PC-3 (cell line): ENCODE measurements at regions not wholly inside any gene's neighbourhood (a gene's known extent, or its start where the extent isn't known, plus 50 kb on each side); places are given as distances from the start of the nearest gene placed in this dataset.

ENCODE experiments used
- ATAC-seq: fragments of 200-7000 bp; cut with Tn5 transposase; 2 replicates; pipeline ENCODE4 v1.9.1; 2020; ENCODE audit warnings: mild to moderate bottlenecking, moderate library complexity
- BruUV-seq: library from RNA; stranded (reverse); fragments of 400-500 nt; replicated peaks from 2 replicates; lab custom pipeline; 2021; lab: Mats Ljungman, UMichigan
- CTCF ChIA-PET: fragments of 300-600 bp; sonication (Branson Sonifier 250); formaldehyde crosslinking; loops from one replicate; lab custom pipeline; 2022; ENCODE audit warnings: antibody characterized with exemption; lab: Charles Lee
- POLR2A ChIA-PET: fragments of 300-600 bp; sonication (Branson Sonifier 250); formaldehyde crosslinking; loops from one replicate; lab custom pipeline; 2022; ENCODE audit warnings: antibody characterized with exemption; ENCODE audit not compliant: unreplicated experiment; lab: Charles Lee
- DNase-seq: peaks from one replicate; pipeline ENCODE4 v3.0.0-alpha.2; 2015
- H2AFZ ChIP-seq: fragments of 300-600 bp; sonication (generic); 2 replicates; pipeline ENCODE4 v1.6.0; 2016; ENCODE audit warnings: antibody characterized with exemption, low read length
- H3F3A ChIP-seq: fragments of 300-600 bp; sonication (generic); one replicate; pipeline ENCODE4 v1.6.0; 2017; ENCODE audit warnings: antibody characterized with exemption, low read length, control low read depth, mild to moderate bottlenecking; ENCODE audit not compliant: unreplicated experiment
- H3K27ac ChIP-seq: fragments of 300-600 bp; sonication (generic); 2 replicates; pipeline ENCODE4 v1.5.1; 2016; ENCODE audit warnings: mild to moderate bottlenecking, low read length
- H3K27me3 ChIP-seq: fragments of 300-600 bp; sonication (generic); 2 replicates; pipeline ENCODE4 v1.6.1; 2016; ENCODE audit warnings: low read length, mixed read lengths
- H3K36me3 ChIP-seq: fragments of 300-600 bp; sonication (generic); 2 replicates; pipeline ENCODE4 v1.6.1; 2016; ENCODE audit warnings: low read depth, mixed run types, low read length, mixed read lengths
- H3K4me1 ChIP-seq: fragments of 300-600 bp; sonication (generic); 2 replicates; pipeline ENCODE4 v1.5.1; 2016; ENCODE audit warnings: low read length; ENCODE audit not compliant: insufficient read depth
- H3K4me2 ChIP-seq: fragments of 300-600 bp; sonication (generic); 2 replicates; pipeline ENCODE4 v1.6.0; 2016; ENCODE audit warnings: low read length
- H3K4me3 ChIP-seq: fragments of 300-600 bp; sonication (generic); 2 replicates; pipeline ENCODE4 v1.5.1; 2016; ENCODE audit warnings: mild to moderate bottlenecking, low read length, mixed read lengths
- H3K79me2 ChIP-seq: fragments of 300-600 bp; sonication (generic); 2 replicates; pipeline ENCODE4 v1.6.1; 2017; ENCODE audit warnings: low read length, mixed read lengths
- H3K9ac ChIP-seq: fragments of 300-600 bp; sonication (generic); 2 replicates; pipeline ENCODE4 v1.6.0; 2016; ENCODE audit warnings: mild to moderate bottlenecking, low read length
- H3K9me2 ChIP-seq: fragments of 300-600 bp; sonication (generic); replicated peaks from 2 replicates; pipeline ENCODE4 v1.6.1; 2016; ENCODE audit warnings: mixed run types, low read length, mixed read lengths
- H3K9me3 ChIP-seq: fragments of 300-600 bp; sonication (generic); 2 replicates; pipeline ENCODE4 v1.6.1; 2016; ENCODE audit warnings: low read length, mixed read lengths
- H4K20me1 ChIP-seq: fragments of 300-600 bp; sonication (generic); 2 replicates; pipeline ENCODE4 v1.6.1; 2016; ENCODE audit warnings: low read length, mixed read lengths
- CTCF ChIP-seq: fragments of 300-600 bp; sonication (generic); conservative IDR thresholded peaks from 2 replicates; pipeline ENCODE4 v1.5.1; 2017; ENCODE audit warnings: antibody characterized with exemption, low read depth, mild to moderate bottlenecking, low read length
- EZH2 ChIP-seq: fragments of 300-600 bp; sonication (generic); IDR thresholded peaks from one replicate; pipeline ENCODE4 v1.6.1; 2017; ENCODE audit warnings: antibody characterized with exemption, mild to moderate bottlenecking, low read length; ENCODE audit not compliant: unreplicated experiment
- EZH2phosphoT487 ChIP-seq: fragments of 300-600 bp; sonication (generic); IDR thresholded peaks from 2 replicates; pipeline ENCODE4 v1.6.1; 2018; ENCODE audit warnings: mild to moderate bottlenecking, antibody characterized with exemption, low read length, borderline replicate concordance
- intact Hi-C: fragments of 100-400 bp; cut with micrococcal nuclease; formaldehyde crosslinking; loops from 2 replicates; pipeline ENCODE4 v1.9.0; 2023

- CTCF ChIA-PET: no interaction called here
- POLR2A ChIA-PET: no interaction called here
Measured at GRCh38 chr5:175773534-175774070, 97.8 kb upstream of the CPLX2 start.

GRCh38 chr5:175775416-175775815 lies 96.0 kb upstream of the CPLX2 start:
- no peak overlapping the region for H2AFZ ChIP-seq
- intact Hi-C loops: no loop called here
- no peak overlapping the region for H3K9ac ChIP-seq
- H4K20me1 ChIP-seq: no peaks in the 10 kb centered on the region
- no peak overlapping the region for H3K27ac ChIP-seq
- no peaks in the 10 kb centered on the region for H3K9me2 ChIP-seq
- H3K36me3 ChIP-seq: no peaks in the 10 kb centered on the region
- H3K27me3 ChIP-seq: no peaks in the 10 kb centered on the region
- H3K79me2 ChIP-seq: no peaks in the 10 kb centered on the region
- no peak overlapping the region for H3K4me2 ChIP-seq
- H3F3A ChIP-seq: no peaks in the 10 kb centered on the region
- H3K4me3 ChIP-seq: no peak overlapping the region
- DNase-seq (no peak), ATAC-seq (no peak)
- POLR2A ChIA-PET: no interaction called here
- H3K9me3 ChIP-seq: no peaks in the 10 kb centered on the region
- TF ChIP-seq EZH2 (no peak), EZH2phosphoT487 (no peak), CTCF (no peak)
- H3K4me1 ChIP-seq: peaks cover 6% of the 10 kb centered on the region; the same call in 1 of the 2 replicates
- BruUV-seq: no TSS peak
- CTCF ChIA-PET: no interaction called here

More at GRCh38 chr5:175773534-175774070, 97.8 kb upstream of the CPLX2 start:
- DNase-seq: no peak
- 0 out of 2 replicates have a peak, but pooled peaks cover under 1% of the 10 kb centered on the region for H3K4me1 ChIP-seq
- H3K4me3 ChIP-seq: no peak overlapping the region
- no peak overlapping the region for H3K9ac ChIP-seq
- no peaks in the 10 kb centered on the region for H4K20me1 ChIP-seq
- H3K27me3 ChIP-seq: no peaks in the 10 kb centered on the region
- no peaks in the 10 kb centered on the region for H3F3A ChIP-seq
- H3K9me3 ChIP-seq: no peaks in the 10 kb centered on the region
- no peaks in the 10 kb centered on the region for H3K79me2 ChIP-seq
- no peaks in the 10 kb centered on the region for H3K9me2 ChIP-seq
- BruUV-seq: no TSS peak
- H3K27ac ChIP-seq: no peak overlapping the region
- ATAC-seq: no peak
- intact Hi-C loops: no loop called here
- H2AFZ ChIP-seq: no peak overlapping the region
- H3K4me2 ChIP-seq: no peak overlapping the region
- no peaks in the 10 kb centered on the region for H3K36me3 ChIP-seq
- TF ChIP-seq CTCF (no peak), EZH2 (no peak)

GRCh38 chr5:175778951-175779503 lies 92.4 kb upstream of the CPLX2 start:
- ChIA-PET POLR2A (no interaction called here), CTCF (no interaction called here)
- peak; percentile 48; the same call in 1 of the 2 replicates for ATAC-seq

More at GRCh38 chr5:175778951-175779503, 92.4 kb upstream of the CPLX2 start:
- no peaks in the 10 kb centered on the region for H4K20me1 ChIP-seq
- H3K4me3 ChIP-seq: no peak overlapping the region
- H3K27me3 ChIP-seq: no peaks in the 10 kb centered on the region
- no peak overlapping the region for H2AFZ ChIP-seq
- H3K9me3 ChIP-seq: no peaks in the 10 kb centered on the region
- no peak overlapping the region for H3K9ac ChIP-seq
- peak; percentile 83 for DNase-seq
- H3K79me2 ChIP-seq: no peaks in the 10 kb centered on the region
- no peaks in the 10 kb centered on the region for H3K9me2 ChIP-seq
- H3K27ac ChIP-seq: no peak overlapping the region
- no peaks in the 10 kb centered on the region for H3F3A ChIP-seq
- no peak overlapping the region for H3K4me2 ChIP-seq
- no TSS peak for BruUV-seq
- intact Hi-C loops: no loop called here
- TF ChIP-seq EZH2phosphoT487 (no peak), CTCF (no peak), EZH2 (no peak)
- peaks cover 6% of the 10 kb centered on the region; the same call in 1 of the 2 replicates for H3K4me1 ChIP-seq
- H3K36me3 ChIP-seq: no peaks in the 10 kb centered on the region
